Stimulated activated CD8-positive, alpha-beta memory T cell treated with anti-CD3 and anti-CD28 coated beads, Interleukin-12 subunit alpha, Interleukin-12 subunit beta, amount 100 ng/mL, for 24 hours (primary cell): ENCODE measurements at regions not wholly inside any gene's neighbourhood (a gene's known extent, or its start where the extent isn't known, plus 50 kb on each side); places are given as distances from the start of the nearest gene placed in this dataset.
"Not testable (repeated sequence)": the region's sequence is repeated elsewhere in the genome, so short reads cannot be mapped to it uniquely, and the experiment has no call there.

Source experiments
- DNase-seq: peaks from one replicate; pipeline ENCODE4 v3.0.0-alpha.2; 2020; ENCODE audit errors: extremely low read depth

DNA sequence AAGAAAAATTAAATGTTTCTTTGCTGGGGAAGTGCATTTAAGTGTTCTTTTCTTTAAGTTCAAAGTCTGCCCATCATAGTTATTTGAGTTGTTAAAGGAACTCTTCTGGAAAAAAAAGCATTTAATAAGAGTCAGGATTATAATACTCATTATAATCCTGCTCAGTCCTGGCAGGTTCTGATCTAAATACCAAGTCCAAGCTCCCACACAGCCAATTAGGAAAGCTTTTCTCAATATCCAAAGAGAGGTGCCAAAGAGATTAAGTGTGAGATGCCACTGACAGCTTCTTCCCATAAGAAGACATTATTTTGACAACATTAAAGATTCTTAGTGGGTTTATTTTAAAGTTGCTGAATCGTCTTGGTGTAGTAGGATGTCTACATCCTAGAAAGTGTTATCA is 235.2 kb upstream of the DAB2 start:
- DNase-seq: no peak

DNA sequence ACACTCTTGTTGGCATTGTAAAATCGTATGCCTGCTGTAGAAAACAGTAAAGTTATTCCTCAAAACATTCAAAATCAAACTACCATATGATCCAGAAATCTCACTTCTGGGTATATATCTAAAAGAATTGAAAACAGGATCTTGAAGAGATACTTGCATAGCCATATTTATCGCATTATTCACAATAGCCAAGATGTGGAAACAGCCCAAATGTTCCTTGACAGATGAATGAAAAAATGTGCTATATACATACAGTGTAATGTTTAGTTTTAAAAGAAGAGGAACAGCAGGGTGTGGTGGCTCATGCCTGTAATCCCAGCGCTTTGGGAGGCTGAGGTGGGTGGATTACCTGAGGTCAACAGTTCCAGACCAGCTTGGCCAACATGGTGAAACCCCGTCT is 234.1 kb upstream of the DAB2 start:
- no peak for DNase-seq

DNA sequence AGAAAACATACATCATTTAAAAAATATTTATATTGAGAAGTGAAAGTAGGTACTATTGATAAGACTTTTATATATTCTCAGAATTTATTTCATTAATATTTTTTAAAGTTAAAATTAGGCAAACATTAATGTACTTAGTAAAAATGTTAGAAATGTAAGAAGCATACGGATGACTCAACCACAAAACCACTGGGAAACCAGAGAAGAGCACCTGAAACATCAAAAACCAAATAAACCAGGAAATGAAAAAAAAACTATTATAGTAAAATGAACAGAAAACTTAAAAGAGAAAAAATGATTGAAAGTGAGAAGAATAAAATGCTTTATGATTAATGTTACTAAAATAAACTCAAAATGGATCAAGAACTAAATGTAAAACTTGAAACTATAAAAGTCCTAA is 233.2 kb upstream of the DAB2 start:
- DNase-seq: no peak

DNA sequence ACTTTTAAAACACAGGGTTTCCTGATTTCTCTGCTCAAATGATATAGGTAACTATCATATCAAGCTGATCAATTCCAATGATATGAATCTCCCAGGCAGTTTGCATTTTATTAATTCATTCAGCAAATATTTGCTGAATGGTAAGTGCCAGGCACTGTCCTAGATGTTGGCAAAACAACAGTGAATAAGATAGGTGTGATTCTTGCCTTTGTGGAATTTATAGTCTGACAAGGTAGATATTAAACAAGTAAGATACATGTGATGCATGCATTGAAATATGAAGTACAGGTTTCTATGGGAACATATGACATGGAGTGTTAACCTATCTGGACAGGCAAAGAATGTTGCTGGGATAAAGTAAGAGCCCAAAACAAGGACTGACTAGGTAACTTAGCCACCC is 231.8 kb upstream of the DAB2 start:
- DNase-seq: no peak

DNA sequence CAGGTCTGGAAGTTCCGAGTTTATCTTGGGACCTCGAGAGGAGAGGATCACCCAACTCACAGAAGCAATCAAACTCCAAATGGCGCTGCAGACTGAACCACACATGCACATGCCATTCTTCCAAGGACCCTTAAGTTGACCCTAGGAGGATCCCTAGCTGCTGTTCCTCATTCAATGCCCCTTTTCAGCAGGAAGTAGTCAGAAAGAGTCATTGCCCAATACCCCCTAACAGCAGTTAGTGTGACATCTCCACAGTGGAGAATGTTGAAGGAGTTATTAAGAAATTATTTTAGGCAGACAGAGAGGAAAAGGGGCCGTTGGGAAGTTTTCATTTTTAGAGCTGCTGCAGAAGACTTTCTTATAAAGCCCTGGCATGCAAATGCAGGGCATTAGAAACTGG is 229.9 kb upstream of the DAB2 start:
- DNase-seq: no peak

DNA sequence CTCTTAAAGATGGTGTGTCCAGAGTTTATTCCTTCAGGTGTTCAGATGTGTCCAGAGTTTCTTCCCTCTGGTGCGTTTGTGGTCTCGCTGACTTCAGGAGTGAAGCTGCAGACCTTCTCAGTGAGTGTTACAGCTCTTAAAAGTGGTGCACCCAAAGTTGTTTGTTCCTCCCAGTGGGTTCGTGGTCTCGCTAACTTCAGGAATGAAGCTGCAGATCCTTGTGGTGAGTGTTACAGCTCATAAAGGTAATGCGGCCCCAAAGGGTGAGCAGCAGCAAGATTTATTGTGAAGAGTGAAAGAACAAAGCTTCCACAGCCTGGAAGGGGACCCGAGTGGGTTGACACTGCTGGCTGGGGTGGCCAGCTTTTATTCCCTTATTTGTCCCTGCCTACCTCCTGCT is 227.7 kb upstream of the DAB2 start:
- DNase-seq: not testable (repeated sequence)

DNA sequence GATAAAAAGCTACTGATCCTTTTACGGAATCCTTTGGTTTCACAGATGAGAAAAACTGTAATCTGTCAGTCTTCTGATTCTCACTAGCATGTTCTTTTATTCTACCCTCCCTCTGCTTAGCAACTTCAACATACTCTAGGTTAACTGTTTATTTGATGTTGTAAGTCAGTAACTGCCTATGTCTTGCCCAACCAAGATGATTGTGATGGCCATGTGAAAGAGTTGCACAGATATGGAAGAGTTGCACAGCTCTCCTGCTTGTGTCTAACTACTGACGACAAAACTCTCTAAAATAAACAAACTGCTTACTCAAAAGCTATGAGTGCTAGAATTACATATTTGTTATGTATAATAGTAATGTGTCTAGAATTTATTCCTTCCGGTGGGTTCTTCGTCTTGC is 227.3 kb upstream of the DAB2 start:
- no peak for DNase-seq

DNA sequence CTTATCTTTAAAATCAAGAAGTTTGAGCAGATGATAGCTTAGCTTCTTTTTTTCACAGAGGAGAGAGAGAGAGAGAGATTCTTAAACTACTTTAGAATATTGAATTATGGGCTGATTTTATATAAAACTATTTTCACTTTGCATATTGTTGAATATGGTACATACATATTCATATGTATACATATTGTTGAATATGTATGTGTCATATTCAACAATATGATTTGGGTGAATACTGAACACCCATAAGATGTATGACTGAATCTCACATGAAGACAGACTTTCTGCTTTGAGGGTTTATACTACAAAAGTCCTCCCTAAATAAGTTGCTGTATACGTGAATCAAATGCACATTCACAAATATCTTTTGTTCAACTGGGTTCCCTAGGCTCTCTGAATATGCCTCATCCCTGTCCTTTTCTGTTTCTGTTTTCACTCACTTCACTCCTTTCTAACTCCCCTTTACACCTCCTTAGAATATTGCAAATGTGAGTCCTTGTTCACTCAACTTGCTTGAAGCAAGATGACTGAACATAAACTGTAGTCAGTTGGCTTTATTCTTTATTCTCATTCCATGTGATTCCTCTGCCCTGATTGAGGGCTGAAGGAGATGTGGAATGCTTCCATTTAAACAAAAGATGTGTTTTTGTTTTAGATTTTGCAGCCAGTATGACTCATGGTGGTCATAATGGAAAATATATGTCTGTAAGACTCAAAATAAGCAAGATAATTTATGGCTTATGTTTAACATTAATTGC is 225.4 kb upstream of the DAB2 start:
- DNase-seq: no peak

DNA sequence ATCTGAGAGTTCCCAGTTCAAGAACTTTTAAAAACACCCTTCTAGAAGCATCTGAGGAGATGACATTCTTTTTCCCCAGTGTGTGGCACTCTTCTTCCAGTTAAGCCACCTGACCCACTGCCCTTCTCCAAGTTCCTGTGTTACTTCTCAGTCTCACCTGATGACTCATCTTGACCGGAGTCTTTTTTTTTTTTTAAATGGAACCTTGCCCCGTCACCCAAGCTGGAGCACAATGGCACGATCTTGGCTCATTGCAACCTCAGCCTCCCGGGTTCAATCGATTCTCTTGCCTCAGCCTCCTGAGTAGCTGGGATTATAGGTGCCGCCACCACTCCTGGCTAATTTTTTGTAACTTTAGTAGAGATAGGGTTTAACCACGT is 224.1 kb upstream of the DAB2 start:
- DNase-seq: no peak

DNA sequence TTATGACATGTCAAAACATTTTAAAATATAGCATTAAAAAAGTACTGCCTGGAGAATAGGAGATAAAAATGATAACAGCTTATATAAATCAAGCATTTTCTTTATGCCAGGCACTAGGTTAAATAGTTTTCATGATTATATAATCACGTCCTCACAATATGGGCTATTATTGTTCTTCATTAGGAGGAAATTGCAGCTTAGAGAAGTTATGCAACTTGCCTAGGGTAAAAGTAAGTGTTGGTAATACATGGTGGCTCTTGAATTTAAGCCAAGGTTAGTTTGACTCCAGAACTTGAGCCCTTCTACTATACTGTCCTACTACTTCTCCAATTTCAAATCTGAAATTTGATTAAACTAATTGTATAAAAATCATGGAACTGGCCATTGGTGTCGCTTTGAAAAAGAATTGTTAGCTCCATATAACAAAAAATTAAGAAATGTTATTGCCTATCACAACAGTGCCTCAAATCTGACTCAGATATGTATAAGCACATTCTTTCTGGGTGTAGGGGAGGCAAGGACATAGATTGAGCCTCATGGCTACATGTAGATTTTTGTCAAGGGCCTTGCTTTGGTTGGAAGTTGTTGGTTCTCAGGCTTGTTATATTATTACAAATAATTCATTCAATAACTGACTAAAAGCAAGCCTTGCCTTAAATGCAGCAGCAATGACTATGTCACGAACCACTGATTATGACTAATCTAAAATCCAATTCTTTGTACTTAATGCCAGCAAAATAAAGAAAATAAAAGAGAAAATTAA is 223.5 kb upstream of the DAB2 start:
- DNase-seq: no peak

DNA sequence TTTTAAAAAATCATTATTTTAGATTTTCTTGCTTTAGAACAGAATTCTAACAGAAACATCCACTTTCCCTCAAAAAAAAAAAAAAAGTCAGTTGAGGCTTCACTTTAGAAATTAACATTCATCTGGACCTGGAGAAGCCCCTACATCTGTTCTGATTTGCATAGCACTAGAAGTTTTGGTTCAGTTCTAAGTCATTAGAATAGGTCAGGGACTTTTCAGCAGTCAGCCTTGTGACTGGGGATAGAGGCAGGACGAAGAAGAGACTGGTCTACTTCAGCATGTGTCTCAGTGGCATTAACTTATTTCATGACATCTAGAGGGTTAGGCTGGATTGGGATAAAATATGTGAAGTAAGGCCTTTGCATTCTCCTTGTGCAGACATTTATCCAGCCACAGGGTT is 215.8 kb upstream of the DAB2 start:
- no peak for DNase-seq

DNA sequence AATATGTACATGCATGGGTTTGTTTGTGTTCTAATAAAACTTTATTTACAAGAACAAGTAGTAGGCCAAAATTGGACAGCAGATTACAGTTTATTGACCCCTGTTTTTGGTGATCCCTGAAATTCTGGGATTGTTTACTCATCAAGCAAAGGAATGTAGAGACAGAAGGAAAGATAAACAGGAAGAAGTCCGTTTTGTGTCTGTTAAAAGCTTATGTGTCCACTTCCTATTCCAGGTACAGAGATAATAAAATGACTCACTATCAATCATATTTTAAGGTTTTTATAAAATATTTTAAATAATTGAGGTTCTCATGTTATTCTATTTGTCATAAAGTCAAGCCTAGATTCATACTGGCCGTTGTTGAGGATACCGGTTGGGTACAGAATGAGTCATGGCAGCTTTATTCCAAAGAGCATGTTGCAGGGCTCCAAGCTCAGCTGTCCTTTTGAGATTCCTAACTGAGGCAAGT is 214.9 kb upstream of the DAB2 start:
- no peak for DNase-seq

DNA sequence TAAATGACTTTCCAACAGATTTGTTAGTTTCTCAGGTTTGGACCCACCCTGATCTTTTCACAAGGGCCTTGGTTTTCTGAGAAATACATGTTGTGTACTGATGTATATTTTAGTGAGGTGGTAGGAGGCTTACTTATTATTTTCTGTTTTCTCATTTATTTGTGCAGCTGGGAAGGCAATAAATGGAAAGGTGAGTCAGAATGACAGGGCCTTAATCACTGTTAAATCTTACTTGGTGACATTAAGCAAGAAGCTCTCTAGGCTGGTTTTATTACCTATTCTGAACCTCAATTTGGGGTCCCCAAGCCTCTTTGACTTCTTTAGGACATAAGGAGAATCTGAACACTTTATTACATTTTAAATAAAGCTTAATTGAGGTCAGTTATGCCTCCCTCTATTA is 214.0 kb upstream of the DAB2 start:
- no peak for DNase-seq

DNA sequence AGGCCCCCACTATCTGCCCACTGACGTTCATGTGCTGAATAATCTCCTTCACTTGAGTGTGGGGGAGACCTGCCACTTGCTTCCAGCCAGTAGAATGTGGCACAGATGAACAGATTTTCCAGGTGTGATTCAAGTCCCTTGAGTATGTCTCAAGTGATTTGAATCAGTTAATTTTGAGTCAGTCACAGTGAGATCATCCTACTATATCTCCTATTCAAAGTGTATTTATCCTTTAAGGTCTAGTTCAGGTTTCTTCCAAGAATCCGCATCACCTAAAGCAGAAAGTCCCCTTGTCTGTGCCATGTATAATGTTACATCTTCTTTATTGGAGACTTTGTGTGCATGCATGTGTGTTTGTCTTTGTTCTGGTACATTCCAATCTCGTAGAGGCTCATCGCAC is 208.3 kb upstream of the DAB2 start:
- DNase-seq: no peak

DNA sequence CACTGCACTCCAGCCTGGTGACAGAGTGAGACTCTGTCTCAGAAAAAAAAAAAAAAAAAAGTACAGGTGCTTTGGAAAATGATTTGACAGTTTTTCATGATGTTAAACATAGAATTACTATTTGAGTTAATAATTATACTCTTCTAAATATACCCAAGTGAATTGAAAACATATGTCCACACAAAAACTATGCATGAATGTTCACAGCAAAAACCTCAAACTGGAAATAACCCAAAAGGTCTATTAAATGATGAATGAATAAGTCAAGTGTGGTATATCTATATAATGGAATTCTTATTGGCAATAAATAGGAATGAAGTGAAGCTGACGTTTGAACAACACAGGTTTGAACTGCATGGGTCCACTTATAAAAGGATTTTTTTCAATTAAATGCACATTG is 207.2 kb upstream of the DAB2 start:
- DNase-seq: no peak

DNA sequence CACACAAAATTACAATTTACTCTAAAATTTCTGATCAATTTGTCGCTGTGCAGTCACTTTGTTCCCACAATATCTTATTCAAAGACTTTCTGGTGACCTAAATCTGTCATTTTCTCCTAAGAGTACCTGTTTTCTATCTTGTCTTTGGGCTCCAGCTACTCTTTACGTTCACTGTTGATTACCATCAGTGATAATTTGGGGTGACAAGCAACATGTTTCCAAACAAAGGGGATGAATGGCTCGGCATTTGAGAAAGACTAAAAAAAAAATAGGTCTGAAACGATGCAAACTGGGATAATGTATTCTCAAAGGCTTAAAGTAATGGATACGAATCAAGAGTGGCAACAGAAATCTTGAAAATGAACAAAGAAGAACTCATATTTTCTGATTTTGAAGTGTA is 205.2 kb upstream of the DAB2 start:
- DNase-seq: no peak

DNA sequence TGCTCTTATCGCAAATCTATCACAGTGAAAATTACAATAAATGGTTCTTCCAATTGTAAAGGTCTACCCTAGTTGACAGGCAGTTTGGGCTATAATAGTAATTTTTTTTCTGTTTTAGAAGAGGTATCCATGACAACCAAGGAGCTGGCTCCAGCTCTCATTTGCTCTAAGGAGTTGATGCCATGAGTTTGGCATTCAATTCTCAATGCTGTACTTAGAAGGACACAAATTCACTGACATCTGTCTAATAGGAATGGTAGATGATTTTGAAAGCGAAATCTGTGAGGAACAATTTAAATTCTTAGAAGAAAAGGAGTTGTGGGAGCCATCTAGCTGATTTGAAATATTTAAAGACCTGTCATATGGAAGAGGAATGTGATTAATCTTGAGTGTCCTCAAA is 203.6 kb upstream of the DAB2 start:
- no peak for DNase-seq

DNA sequence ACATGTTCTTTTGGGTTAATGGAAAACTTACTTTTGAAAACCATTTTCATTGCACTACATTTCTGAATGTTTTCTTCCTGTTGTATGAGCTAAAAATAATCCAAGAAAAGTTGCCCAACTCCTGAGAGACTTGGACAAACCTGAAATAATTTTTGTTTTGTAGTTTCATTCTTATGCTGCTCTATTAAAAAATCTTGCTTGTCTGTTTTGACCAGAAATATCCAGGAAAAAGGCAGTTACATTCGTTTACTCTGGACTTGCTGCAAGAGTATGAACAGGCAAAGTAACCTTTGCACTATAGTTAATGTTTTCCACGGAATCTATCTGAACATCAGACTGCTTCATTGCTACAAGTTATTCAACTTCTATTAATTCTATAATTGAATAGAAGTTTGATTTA is 200.1 kb upstream of the DAB2 start:
- DNase-seq: no peak

DNA sequence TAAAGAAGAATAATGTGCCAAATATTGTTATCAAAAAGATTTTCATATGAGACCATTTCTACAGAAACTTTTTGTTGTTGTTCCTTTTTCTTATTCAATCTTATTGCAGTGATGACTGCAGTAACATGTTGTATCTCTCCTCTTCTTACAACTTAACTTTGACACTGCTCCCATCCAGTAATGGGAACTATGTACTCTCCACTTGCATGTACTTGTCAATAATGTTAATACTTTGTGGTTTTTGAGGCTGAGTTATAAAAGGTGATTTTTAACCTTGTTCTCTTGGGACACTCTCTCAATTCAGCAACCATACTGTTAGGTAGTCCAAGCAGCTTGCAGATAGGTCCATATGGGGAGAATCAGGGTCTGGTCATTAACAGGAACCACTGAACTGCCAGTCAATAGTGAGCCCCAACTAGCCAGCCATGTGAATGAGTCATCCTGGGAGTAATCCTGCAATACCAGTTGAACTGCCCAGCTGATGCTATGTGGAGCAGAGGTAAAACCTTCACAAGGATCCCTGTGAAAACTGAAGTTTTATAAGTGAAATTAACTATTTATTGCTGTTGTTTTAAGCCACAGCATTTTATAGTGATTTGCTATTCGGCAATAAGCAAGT is 199.6 kb upstream of the DAB2 start:
- no peak for DNase-seq

DNA sequence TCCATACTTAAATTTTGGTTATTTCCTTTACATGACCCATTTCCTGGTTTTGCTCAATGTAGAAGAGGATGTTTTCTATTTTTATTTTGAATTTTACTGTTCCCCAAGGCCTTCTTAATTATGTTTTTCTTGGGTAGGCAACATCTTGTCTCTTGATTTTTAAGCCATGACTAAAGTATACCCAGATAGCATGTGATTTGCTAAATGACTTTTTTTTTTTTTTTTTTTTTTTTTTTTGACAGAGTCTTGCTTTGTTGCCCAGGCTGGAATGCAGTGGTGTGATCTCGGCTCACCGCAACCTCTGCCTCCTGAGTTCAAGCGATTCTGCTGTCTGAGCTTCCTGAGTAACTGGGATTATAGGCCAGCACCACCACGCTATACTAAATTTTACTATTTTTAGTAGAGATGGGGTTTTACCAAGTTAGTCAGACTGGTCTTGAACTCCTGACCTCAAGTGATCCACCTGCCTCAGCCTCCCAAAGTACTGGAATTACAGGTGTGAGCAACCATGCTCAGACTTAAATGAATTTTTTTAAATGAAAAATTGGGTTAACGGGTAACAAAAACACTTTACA is 198.6 kb upstream of the DAB2 start:
- DNase-seq: no peak

DNA sequence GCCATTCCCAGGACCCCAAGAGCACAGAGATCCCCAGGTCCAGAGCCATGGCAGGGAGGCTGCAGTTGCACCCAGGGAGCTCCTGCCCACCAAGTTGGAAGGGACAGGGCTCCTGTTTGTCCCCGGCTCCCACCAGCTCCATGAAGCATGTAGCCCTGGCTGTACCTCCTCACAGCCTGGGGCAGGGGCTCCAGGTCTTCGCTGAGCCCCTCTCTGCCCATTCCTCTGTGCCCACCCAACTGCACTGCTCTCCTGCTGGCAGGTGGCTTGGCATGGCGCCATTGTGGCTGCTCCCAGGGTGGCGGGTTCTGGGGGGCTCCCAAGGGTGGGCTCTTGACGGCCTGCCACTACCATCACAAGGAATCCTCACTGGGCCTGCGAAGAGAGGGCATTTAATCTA is 197.5 kb upstream of the DAB2 start:
- no peak for DNase-seq

DNA sequence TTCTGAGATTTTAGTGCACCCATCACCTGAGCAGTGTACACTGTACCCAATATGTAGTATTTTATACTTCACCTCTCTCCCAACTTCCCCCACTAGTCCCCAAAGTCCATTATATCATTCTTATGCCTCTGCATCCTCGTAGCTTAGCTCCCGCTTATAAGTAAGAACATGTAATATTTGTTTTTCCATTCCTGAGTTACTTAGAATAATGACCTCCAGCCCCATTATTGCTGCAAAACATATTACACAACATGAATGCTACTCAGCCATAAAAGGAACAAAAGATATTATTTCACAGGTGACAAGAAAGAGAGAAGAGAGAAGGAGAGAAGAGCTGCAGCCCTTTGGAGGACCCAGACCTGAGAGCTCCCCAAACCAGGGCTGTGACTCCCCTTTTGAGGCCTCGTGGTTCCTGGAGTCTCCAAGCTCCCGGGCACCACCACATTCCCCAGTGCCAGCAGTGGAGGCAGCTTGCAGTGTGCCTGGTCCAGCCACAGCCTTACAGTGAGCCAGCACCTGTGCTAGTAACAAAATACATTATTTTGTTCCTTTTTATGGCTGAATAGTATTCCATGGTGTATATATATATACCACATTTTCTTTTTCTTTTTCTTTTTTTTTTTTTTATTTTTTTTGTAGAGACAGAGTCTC is 194.5 kb upstream of the DAB2 start:
- no peak for DNase-seq
